NCI-H1417 treated with DMSO at 0.1 percent for 48 hours (cell line): ENCODE measurements at regions not wholly inside any gene's neighbourhood (a gene's known extent, or its start where the extent isn't known, plus 50 kb on each side); places are given as distances from the start of the nearest gene placed in this dataset.

Source experiments
- DNase-seq: peaks from one replicate; lab custom pipeline; 2025; lab: John Stamatoyannopoulos, UW

GRCh38 chr7:69149804-69150782 is 448.2 kb upstream of the AUTS2 start:
- DNase-seq = no peak

GRCh38 chr7:69162326-69162725 is 435.9 kb upstream of the AUTS2 start:
- no peak for DNase-seq

- DNase-seq = no peak
Observed at GRCh38 chr7:69162931-69163670, 435.2 kb upstream of the AUTS2 start.

GRCh38 chr7:69166979-69167516 is 431.2 kb upstream of the AUTS2 start:
- peak; percentile 37 for DNase-seq

- DNase-seq = no peak
Observed at GRCh38 chr7:69169386-69169785, 428.9 kb upstream of the AUTS2 start.

GRCh38 chr7:69172357-69173077 is 425.8 kb upstream of the AUTS2 start:
- no peak for DNase-seq

- DNase-seq = no peak
Observed at GRCh38 chr7:69173341-69173740, 424.9 kb upstream of the AUTS2 start.

GRCh38 chr7:69173846-69174245 is 424.4 kb upstream of the AUTS2 start:
- DNase-seq = no peak

- DNase-seq = no peak
Observed at GRCh38 chr7:69176841-69177240, 421.4 kb upstream of the AUTS2 start.

- DNase-seq = no peak
Observed at GRCh38 chr7:69177461-69177861, 420.8 kb upstream of the AUTS2 start.

GRCh38 chr7:69177941-69178494 is 420.3 kb upstream of the AUTS2 start:
- DNase-seq = no peak

GRCh38 chr7:69180662-69181061 is 417.6 kb upstream of the AUTS2 start:
- no peak for DNase-seq

GRCh38 chr7:69182596-69183467 is 415.4 kb upstream of the AUTS2 start:
- DNase-seq = no peak

GRCh38 chr7:69184339-69184738 is 413.9 kb upstream of the AUTS2 start:
- DNase-seq = no peak

- no peak for DNase-seq
Observed at GRCh38 chr7:69185170-69185569, 413.1 kb upstream of the AUTS2 start.

- DNase-seq = no peak
Observed at GRCh38 chr7:69186974-69187373, 411.3 kb upstream of the AUTS2 start.

- DNase-seq = no peak
Observed at GRCh38 chr7:69187824-69188333, 410.4 kb upstream of the AUTS2 start.

- no peak for DNase-seq
Observed at GRCh38 chr7:69189406-69189805, 408.9 kb upstream of the AUTS2 start.

- DNase-seq = no peak
Observed at GRCh38 chr7:69190025-69190424, 408.2 kb upstream of the AUTS2 start.

GRCh38 chr7:69190763-69191162 is 407.5 kb upstream of the AUTS2 start:
- DNase-seq = no peak

- no peak for DNase-seq
Observed at GRCh38 chr7:69192134-69192533, 406.1 kb upstream of the AUTS2 start.
